Cardiac muscle cell (in vitro differentiated cells and primary cell): ENCODE measurements at regions not wholly inside any gene's neighbourhood (a gene's known extent, or its start where the extent isn't known, plus 50 kb on each side); places are given as distances from the start of the nearest gene placed in this dataset.

Experiments used
- DNase-seq, 2 donors: peaks; one replicate each; pipeline versions ENCODE4 v3.0.0 to v3.0.0-alpha.2; 2010 to 2017; ENCODE audit warnings: low read depth in 1 of 2, low spot score in 1 of 2
- H3K27ac ChIP-seq: fragments of 200-600 bp; sonication (generic); 2 replicates; pipeline ENCODE4 v1.5.1; 2016
- H3K27me3 ChIP-seq: fragments of 200-600 bp; sonication (generic); 2 replicates; pipeline ENCODE4 v1.6.0; 2016; ENCODE audit warnings: control low read depth
- H3K36me3 ChIP-seq: fragments of 200-600 bp; sonication (generic); 2 replicates; pipeline ENCODE4 v1.5.1; 2016; ENCODE audit warnings: control low read depth
- H3K4me1 ChIP-seq: fragments of 200-600 bp; sonication (generic); 2 replicates; pipeline ENCODE4 v1.8.1; 2017; ENCODE audit warnings: low read depth, mild to moderate bottlenecking, mixed run types
- H3K4me3 ChIP-seq: fragments of 200-600 bp; sonication (generic); 2 replicates; pipeline ENCODE4 v1.5.1; 2016; ENCODE audit warnings: mild to moderate bottlenecking
- H3K9me3 ChIP-seq: fragments of 200-600 bp; sonication (generic); 2 replicates; pipeline ENCODE4 v1.5.1; 2017; ENCODE audit warnings: low read depth, mild to moderate bottlenecking, control low read depth
- CTCF ChIP-seq: IDR thresholded peaks from 2 replicates; pipeline ENCODE4 v1.5.1; 2012; ENCODE audit warnings: low read depth, mild to moderate bottlenecking, low read length

GRCh38 chr2:5368263-5368662, 323.9 kb upstream of the SOX11 start:
- DNase-seq: no peak
- Histone ChIP-seq H3K27ac (no peak overlapping the region), H3K9me3 (no peaks in the 10 kb centered on the region), H3K27me3 (no peaks in the 10 kb centered on the region), H3K4me1 (peaks cover 14% of the 10 kb centered on the region), H3K4me3 (no peak overlapping the region), H3K36me3 (no peaks in the 10 kb centered on the region)
- TF ChIP-seq CTCF: no peak

- no peak for TF ChIP-seq CTCF
- no peaks in the 10 kb centered on the region for H3K27me3 ChIP-seq
- DNase-seq: no peak
- peaks cover 17% of the 10 kb centered on the region for H3K4me1 ChIP-seq
- H3K27ac ChIP-seq: no peak overlapping the region
- no peak overlapping the region for H3K4me3 ChIP-seq
- no peaks in the 10 kb centered on the region for H3K9me3 ChIP-seq
- no peaks in the 10 kb centered on the region for H3K36me3 ChIP-seq
Measured at GRCh38 chr2:5369510-5369909, 322.7 kb upstream of the SOX11 start.

- H3K27ac ChIP-seq: no peak overlapping the region
- DNase-seq: no peak
- H3K4me1 ChIP-seq: peaks cover 17% of the 10 kb centered on the region
- H3K36me3 ChIP-seq: no peaks in the 10 kb centered on the region
- H3K27me3 ChIP-seq: no peaks in the 10 kb centered on the region
- no peak for TF ChIP-seq CTCF
- no peak overlapping the region for H3K4me3 ChIP-seq
- H3K9me3 ChIP-seq: no peaks in the 10 kb centered on the region
Measured at GRCh38 chr2:5370158-5370557, 322.0 kb upstream of the SOX11 start.

- H3K9me3 ChIP-seq: no peaks in the 10 kb centered on the region
- no peak for TF ChIP-seq CTCF
- no peak overlapping the region for H3K27ac ChIP-seq
- no peaks in the 10 kb centered on the region for H3K36me3 ChIP-seq
- H3K4me1 ChIP-seq: peaks cover 17% of the 10 kb centered on the region
- H3K27me3 ChIP-seq: no peaks in the 10 kb centered on the region
- no peak for DNase-seq
- H3K4me3 ChIP-seq: no peak overlapping the region
Measured at GRCh38 chr2:5372141-5372540, 320.0 kb upstream of the SOX11 start.

GRCh38 chr2:5373200-5373599, 319.0 kb upstream of the SOX11 start:
- H3K4me3 ChIP-seq: peak overlapping the region; percentile 17
- H3K4me1 ChIP-seq: peaks cover 17% of the 10 kb centered on the region
- H3K9me3 ChIP-seq: no peaks in the 10 kb centered on the region
- no peaks in the 10 kb centered on the region for H3K27me3 ChIP-seq
- H3K36me3 ChIP-seq: no peaks in the 10 kb centered on the region
- DNase-seq: peak in 1 of 2 donors; percentile 63
- TF ChIP-seq CTCF: no peak
- H3K27ac ChIP-seq: no peak overlapping the region

GRCh38 chr2:5374762-5375161, 317.4 kb upstream of the SOX11 start:
- Histone ChIP-seq H3K9me3 (no peaks in the 10 kb centered on the region), H3K36me3 (no peaks in the 10 kb centered on the region), H3K4me1 (peaks cover 17% of the 10 kb centered on the region), H3K27ac (no peak overlapping the region), H3K27me3 (no peaks in the 10 kb centered on the region), H3K4me3 (no peak overlapping the region)
- no peak for DNase-seq
- no peak for TF ChIP-seq CTCF
